ENCODE measurements at regions not wholly inside any gene's neighbourhood (a gene's known extent, or its start where the extent isn't known, plus 50 kb on each side); places are given as distances from the start of the nearest gene placed in this dataset.

GRCh38 chr7:1330801-1331425, 98.2 kb downstream of the UNCX start:
- Histone ChIP-seq H3K27ac (ENCODE audit: low read depth, low read length, poor library complexity, severe bottlenecking) (no peak overlapping the region), H3K9me2 (ENCODE audit: insufficient read depth, low read length) (no peaks in the 10 kb centered on the region), H3K36me3 (ENCODE audit: insufficient read depth, low read length) (no peaks in the 10 kb centered on the region), H2AFZ (ENCODE audit: low read length) (no peak overlapping the region), H3K9me3 (ENCODE audit: low read length) (no peaks in the 10 kb centered on the region), H3K4me2 (ENCODE audit: low read length) (no peak overlapping the region), H3K4me1 (ENCODE audit: insufficient read depth, low read length, poor library complexity, severe bottlenecking) (no peaks in the 10 kb centered on the region), H3K4me3 (ENCODE audit: low read depth, low read length, poor library complexity, severe bottlenecking) (no peak overlapping the region), H4K20me1 (ENCODE audit: insufficient read depth, low read length) (no peaks in the 10 kb centered on the region), H3K79me2 (ENCODE audit: insufficient read depth, low read depth, low read length) (no peaks in the 10 kb centered on the region)
- POLR2A ChIA-PET = interaction anchor here (0.6 to 0.7 kb wide), 2 partner anchors 28 to 1071 kb away, joined by 3 to 4 read pairs; no protein-coding TSS in a partner anchor
- CTCF ChIA-PET (ENCODE audit: unreplicated experiment) = no interaction called here
- BruUV-seq (replicated peaks) = no TSS peak
- intact Hi-C loops (cut with micrococcal nuclease; ENCODE audit: unreplicated experiment) = no loop called here
- DNase-seq (ENCODE audit: low spot score) = no peak
- TF ChIP-seq EZH2phosphoT487 (IDR thresholded peaks at IDR 0.05; ENCODE audit: borderline replicate concordance, low read depth, low read length) = no peak
- TF ChIP-seq, protein P1, sequence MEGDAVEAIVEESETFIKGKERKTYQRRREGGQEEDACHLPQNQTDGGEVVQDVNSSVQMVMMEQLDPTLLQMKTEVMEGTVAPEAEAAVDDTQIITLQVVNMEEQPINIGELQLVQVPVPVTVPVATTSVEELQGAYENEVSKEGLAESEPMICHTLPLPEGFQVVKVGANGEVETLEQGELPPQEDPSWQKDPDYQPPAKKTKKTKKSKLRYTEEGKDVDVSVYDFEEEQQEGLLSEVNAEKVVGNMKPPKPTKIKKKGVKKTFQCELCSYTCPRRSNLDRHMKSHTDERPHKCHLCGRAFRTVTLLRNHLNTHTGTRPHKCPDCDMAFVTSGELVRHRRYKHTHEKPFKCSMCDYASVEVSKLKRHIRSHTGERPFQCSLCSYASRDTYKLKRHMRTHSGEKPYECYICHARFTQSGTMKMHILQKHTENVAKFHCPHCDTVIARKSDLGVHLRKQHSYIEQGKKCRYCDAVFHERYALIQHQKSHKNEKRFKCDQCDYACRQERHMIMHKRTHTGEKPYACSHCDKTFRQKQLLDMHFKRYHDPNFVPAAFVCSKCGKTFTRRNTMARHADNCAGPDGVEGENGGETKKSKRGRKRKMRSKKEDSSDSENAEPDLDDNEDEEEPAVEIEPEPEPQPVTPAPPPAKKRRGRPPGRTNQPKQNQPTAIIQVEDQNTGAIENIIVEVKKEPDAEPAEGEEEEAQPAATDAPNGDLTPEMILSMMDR (conservative IDR thresholded peaks at IDR 0.05; ENCODE audit: low read length) = no peak

- TF ChIP-seq, protein P1 (conservative IDR thresholded peaks at IDR 0.05; ENCODE audit: low read length) = no peak
- TF ChIP-seq EZH2phosphoT487 (IDR thresholded peaks at IDR 0.05; ENCODE audit: borderline replicate concordance, low read depth, low read length) = no peak
- intact Hi-C loops (cut with micrococcal nuclease; ENCODE audit: unreplicated experiment) = no loop called here
- Histone ChIP-seq H3K4me3 (ENCODE audit: low read depth, low read length, poor library complexity, severe bottlenecking) (no peak overlapping the region), H2AFZ (ENCODE audit: low read length) (no peak overlapping the region), H3K36me3 (ENCODE audit: insufficient read depth, low read length) (no peaks in the 10 kb centered on the region), H4K20me1 (ENCODE audit: insufficient read depth, low read length) (no peaks in the 10 kb centered on the region), H3K4me2 (ENCODE audit: low read length) (no peak overlapping the region), H3K4me1 (ENCODE audit: insufficient read depth, low read length, poor library complexity, severe bottlenecking) (no peaks in the 10 kb centered on the region), H3K9me2 (ENCODE audit: insufficient read depth, low read length) (no peaks in the 10 kb centered on the region), H3K27ac (ENCODE audit: low read depth, low read length, poor library complexity, severe bottlenecking) (no peak overlapping the region), H3K9me3 (ENCODE audit: low read length) (peaks cover 9% of the 10 kb centered on the region), H3K79me2 (ENCODE audit: insufficient read depth, low read depth, low read length) (no peaks in the 10 kb centered on the region)
- DNase-seq (ENCODE audit: low spot score) = no peak
- no TSS peak for BruUV-seq (replicated peaks)
- ChIA-PET POLR2A (interaction anchor here (0.7 kb wide), 1 partner anchor 28 kb away, joined by 4 read pairs; no protein-coding TSS in a partner anchor), CTCF (ENCODE audit: unreplicated experiment) (no interaction called here)
Observed at GRCh38 chr7:1331561-1332467, 99.1 kb downstream of the UNCX start.

DNA sequence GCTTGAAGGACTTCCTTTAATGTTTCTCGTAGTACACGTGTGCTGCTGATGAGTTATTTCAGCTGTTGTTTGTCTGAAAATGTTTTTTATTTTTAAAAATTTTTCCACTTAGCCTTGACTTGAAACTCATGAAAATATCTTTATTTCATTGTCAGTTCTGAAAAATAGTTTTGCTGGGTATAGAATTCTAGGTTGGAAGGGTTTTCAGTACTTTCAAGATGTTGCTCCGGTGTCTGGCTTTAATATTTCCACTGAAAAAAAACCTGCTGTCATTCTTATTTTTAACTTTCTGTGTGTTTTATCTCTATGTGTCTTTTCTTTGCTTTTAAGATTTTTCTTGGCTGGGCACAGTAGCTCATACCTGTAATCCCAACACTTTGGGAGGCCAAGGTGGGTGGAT, 103.8 kb downstream of the UNCX start:
- no peaks in the 10 kb centered on the region for H3K79me2 ChIP-seq (ENCODE audit: insufficient read depth, low read depth, low read length)
- H3K4me2 ChIP-seq (ENCODE audit: low read length) = no peak overlapping the region
- peaks cover 13% of the 10 kb centered on the region for H3K9me3 ChIP-seq (ENCODE audit: low read length)
- ChIA-PET CTCF (ENCODE audit: unreplicated experiment) (no interaction called here), POLR2A (no interaction called here)
- no peak overlapping the region for H3K27ac ChIP-seq (ENCODE audit: low read depth, low read length, poor library complexity, severe bottlenecking)
- TF ChIP-seq, protein P1 (conservative IDR thresholded peaks at IDR 0.05; ENCODE audit: low read length) = no peak
- no peak for TF ChIP-seq EZH2phosphoT487 (IDR thresholded peaks at IDR 0.05; ENCODE audit: borderline replicate concordance, low read depth, low read length)
- no TSS peak for BruUV-seq (replicated peaks)
- no peak overlapping the region for H2AFZ ChIP-seq (ENCODE audit: low read length)
- DNase-seq (ENCODE audit: low spot score) = peak; percentile 2
- no peaks in the 10 kb centered on the region for H3K4me1 ChIP-seq (ENCODE audit: insufficient read depth, low read length, poor library complexity, severe bottlenecking)
- H3K4me3 ChIP-seq (ENCODE audit: low read depth, low read length, poor library complexity, severe bottlenecking) = no peak overlapping the region
- no peaks in the 10 kb centered on the region for H4K20me1 ChIP-seq (ENCODE audit: insufficient read depth, low read length)
- intact Hi-C loops (cut with micrococcal nuclease; ENCODE audit: unreplicated experiment) = no loop called here
- no peaks in the 10 kb centered on the region for H3K36me3 ChIP-seq (ENCODE audit: insufficient read depth, low read length)
- H3K9me2 ChIP-seq (ENCODE audit: insufficient read depth, low read length) = no peaks in the 10 kb centered on the region
